HEK293 (cell line): ENCODE measurements at regions not wholly inside any gene's neighbourhood (a gene's known extent, or its start where the extent isn't known, plus 50 kb on each side); places are given as distances from the start of the nearest gene placed in this dataset.

Source experiments
- CTCF ChIA-PET: fragments of 350-600 bp; formaldehyde crosslinking; extraction: SDS; loops from one replicate; lab custom pipeline; 2021; ENCODE audit warnings: antibody characterized with exemption; lab: Yijun Ruan, JAX
- POLR2A ChIA-PET: fragments of 300-600 bp; formaldehyde crosslinking; extraction: SDS; loops from one replicate; lab custom pipeline; 2020; ENCODE audit warnings: antibody characterized with exemption, inconsistent platforms; lab: Yijun Ruan, JAX
- H3K27ac ChIP-seq: fragments of 200-500 bp; sonication (Bioruptor generic); 2 replicates; pipeline ENCODE4 v1.5.1; 2014; ENCODE audit warnings: low read depth, low read length, control low read depth, inconsistent platforms; ENCODE audit errors: extremely low read depth
- H3K36me3 ChIP-seq, 2 experiments: fragments of 200-500 bp in 1 of 2; sonication (Bioruptor generic) in 1 of 2; 1 replicate in 1 of 2; 2 replicates in 1 of 2; pipeline ENCODE4 v1.5.1; 2014 to 2017; ENCODE audit warnings: inconsistent platforms in 2 of 2, low read length in 2 of 2; ENCODE audit not compliant: control insufficient read depth in 2 of 2, insufficient read depth in 1 of 2
- H3K4me1 ChIP-seq: fragments of 200-500 bp; sonication (Bioruptor generic); 2 replicates; pipeline ENCODE4 v1.5.1; 2014; ENCODE audit warnings: mild to moderate bottlenecking, low read length, inconsistent platforms; ENCODE audit not compliant: control insufficient read depth, insufficient read depth
- H3K4me3 ChIP-seq: 2 replicates; pipeline ENCODE4 v1.5.1; 2011; ENCODE audit warnings: low read depth, mild to moderate bottlenecking, control low read depth, low read length, moderate library complexity
- H3K9me3 ChIP-seq: fragments of 200-500 bp; sonication (Bioruptor generic); 2 replicates; pipeline ENCODE4 v1.5.1; 2014; ENCODE audit warnings: low read depth, low read length, inconsistent platforms; ENCODE audit not compliant: control insufficient read depth, insufficient read depth
- GFI1B ChIP-seq: fragments of 450-650 bp; formaldehyde crosslinking; IDR thresholded peaks from 2 replicates; pipeline ENCODE4 v1.5.1; 2016; ENCODE audit warnings: missing biosample characterization, missing genetic modification characterization
- KLF9 ChIP-seq: fragments of 450-650 bp; formaldehyde crosslinking; IDR thresholded peaks from 2 replicates; pipeline ENCODE4 v1.5.1; 2016; ENCODE audit warnings: missing biosample characterization, missing genetic modification characterization, low read depth
- OVOL3 ChIP-seq: fragments of 450-650 bp; formaldehyde crosslinking; IDR thresholded peaks from 2 replicates; pipeline ENCODE4 v1.5.1; 2016; ENCODE audit warnings: missing biosample characterization, missing genetic modification characterization
- ZBTB7A ChIP-seq: fragments of 450-650 bp; formaldehyde crosslinking; IDR thresholded peaks from 2 replicates; pipeline ENCODE4 v1.5.1; 2016; ENCODE audit warnings: low read depth, missing biosample characterization, missing genetic modification characterization
- ZEB2 ChIP-seq: fragments of 450-650 bp; formaldehyde crosslinking; IDR thresholded peaks from 2 replicates; pipeline ENCODE4 v1.5.1; 2016; ENCODE audit warnings: missing biosample characterization, missing genetic modification characterization
- ZFP37 ChIP-seq: fragments of 450-650 bp; formaldehyde crosslinking; IDR thresholded peaks from 2 replicates; pipeline ENCODE4 v1.5.1; 2016; ENCODE audit warnings: missing biosample characterization, missing genetic modification characterization
- ZNF24 ChIP-seq: fragments of 450-650 bp; formaldehyde crosslinking; IDR thresholded peaks from 2 replicates; pipeline ENCODE4 v1.5.1; 2016; ENCODE audit warnings: missing biosample characterization, missing genetic modification characterization
- ZNF354C ChIP-seq: fragments of 450-650 bp; formaldehyde crosslinking; IDR thresholded peaks from 2 replicates; pipeline ENCODE4 v1.5.1; 2016; ENCODE audit warnings: missing biosample characterization, missing genetic modification characterization, low read depth, borderline replicate concordance
- ZNF37A ChIP-seq: fragments of 450-650 bp; IDR thresholded peaks from 2 replicates; pipeline ENCODE4 v1.5.1; 2018; ENCODE audit warnings: missing biosample characterization, missing genetic modification characterization
- ZNF48 ChIP-seq: fragments of 450-650 bp; formaldehyde crosslinking; IDR thresholded peaks from 2 replicates; pipeline ENCODE4 v1.5.1; 2016; ENCODE audit warnings: missing biosample characterization, missing genetic modification characterization
- ZNF596 ChIP-seq: fragments of 450-650 bp; IDR thresholded peaks from 2 replicates; pipeline ENCODE4 v1.5.0; 2018; ENCODE audit warnings: missing biosample characterization, mild to moderate bottlenecking, missing genetic modification characterization, moderate library complexity
- ZNF626 ChIP-seq: fragments of 450-650 bp; sonication (Bioruptor Pico); formaldehyde crosslinking; IDR thresholded peaks from 2 replicates; pipeline ENCODE4 v1.5.1; 2018; ENCODE audit warnings: missing biosample characterization, missing genetic modification characterization, inconsistent platforms
- ZNF660 ChIP-seq: fragments of 450-650 bp; IDR thresholded peaks from 2 replicates; pipeline ENCODE4 v1.5.1; 2018; ENCODE audit warnings: missing biosample characterization, mild to moderate bottlenecking, missing genetic modification characterization
- ZNF76 ChIP-seq: fragments of 450-650 bp; formaldehyde crosslinking; IDR thresholded peaks from 2 replicates; pipeline ENCODE4; 2016; ENCODE audit warnings: low read depth, missing biosample characterization, missing genetic modification characterization, borderline replicate concordance
- ZNF776 ChIP-seq: fragments of 450-650 bp; formaldehyde crosslinking; IDR thresholded peaks from 2 replicates; pipeline ENCODE4 v1.5.0; 2017; ENCODE audit warnings: missing biosample characterization, missing genetic modification characterization, borderline replicate concordance
- ZNF777 ChIP-seq: fragments of 450-650 bp; formaldehyde crosslinking; IDR thresholded peaks from 2 replicates; pipeline ENCODE4 v1.5.1; 2017; ENCODE audit warnings: missing biosample characterization, missing genetic modification characterization, borderline replicate concordance
- ZNF843 ChIP-seq: fragments of 450-650 bp; formaldehyde crosslinking; IDR thresholded peaks from 2 replicates; pipeline ENCODE4 v1.5.1; 2016; ENCODE audit warnings: missing biosample characterization, missing genetic modification characterization
- ZSCAN30 ChIP-seq: fragments of 450-650 bp; IDR thresholded peaks from 2 replicates; pipeline ENCODE4 v1.5.1; 2018; ENCODE audit warnings: missing biosample characterization, mild to moderate bottlenecking, missing genetic modification characterization, moderate library complexity
- TF ChIP-seq, protein P1 (sequence below): fragments of 450-650 bp; formaldehyde crosslinking; IDR thresholded peaks from 2 replicates; pipeline ENCODE4 v1.5.1; 2017; ENCODE audit warnings: missing biosample characterization, missing genetic modification characterization
- TF ChIP-seq, protein P2 (sequence below): fragments of 450-650 bp; formaldehyde crosslinking; IDR thresholded peaks from 2 replicates; pipeline ENCODE4 v1.5.1; 2016; ENCODE audit warnings: missing biosample characterization, missing genetic modification characterization
- TF ChIP-seq, protein P3 (sequence below): fragments of 450-650 bp; formaldehyde crosslinking; IDR thresholded peaks from 2 replicates; pipeline ENCODE4 v1.5.1; 2017; ENCODE audit warnings: missing biosample characterization, missing genetic modification characterization
- TF ChIP-seq, protein P4 (sequence below): fragments of 450-650 bp; formaldehyde crosslinking; IDR thresholded peaks from 2 replicates; pipeline ENCODE4 v1.5.1; 2016; ENCODE audit warnings: missing biosample characterization, missing genetic modification characterization, low read depth
- TF ChIP-seq, protein P5 (sequence below): fragments of 450-650 bp; formaldehyde crosslinking; IDR thresholded peaks from 2 replicates; pipeline ENCODE4 v1.5.1; 2017; ENCODE audit warnings: missing biosample characterization, missing genetic modification characterization
- TF ChIP-seq, protein P6 (sequence below): fragments of 450-650 bp; formaldehyde crosslinking; IDR thresholded peaks from 2 replicates; pipeline ENCODE4 v1.5.1; 2016; ENCODE audit warnings: missing biosample characterization, missing genetic modification characterization

DNA sequence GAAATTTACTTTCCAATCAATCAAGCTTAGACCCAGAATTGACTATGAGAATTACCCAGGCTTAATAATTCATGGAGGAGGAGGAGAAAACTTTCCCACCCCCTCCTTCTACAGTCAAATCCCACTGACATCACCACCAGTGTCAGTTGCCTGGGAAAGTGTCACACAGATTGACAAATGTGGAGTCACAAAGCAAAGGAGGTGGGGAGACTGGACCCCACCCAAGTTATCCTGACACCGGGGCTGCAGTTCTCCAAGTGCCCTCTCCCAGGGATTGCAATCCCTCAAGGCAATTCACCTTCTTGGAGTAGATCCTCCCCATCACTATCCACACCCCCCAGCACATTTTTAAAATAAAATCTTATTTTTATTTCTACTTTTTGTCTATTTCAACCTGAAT, 100.2 kb upstream of the CDH11 start (continued):
- TF ChIP-seq, protein P1, sequence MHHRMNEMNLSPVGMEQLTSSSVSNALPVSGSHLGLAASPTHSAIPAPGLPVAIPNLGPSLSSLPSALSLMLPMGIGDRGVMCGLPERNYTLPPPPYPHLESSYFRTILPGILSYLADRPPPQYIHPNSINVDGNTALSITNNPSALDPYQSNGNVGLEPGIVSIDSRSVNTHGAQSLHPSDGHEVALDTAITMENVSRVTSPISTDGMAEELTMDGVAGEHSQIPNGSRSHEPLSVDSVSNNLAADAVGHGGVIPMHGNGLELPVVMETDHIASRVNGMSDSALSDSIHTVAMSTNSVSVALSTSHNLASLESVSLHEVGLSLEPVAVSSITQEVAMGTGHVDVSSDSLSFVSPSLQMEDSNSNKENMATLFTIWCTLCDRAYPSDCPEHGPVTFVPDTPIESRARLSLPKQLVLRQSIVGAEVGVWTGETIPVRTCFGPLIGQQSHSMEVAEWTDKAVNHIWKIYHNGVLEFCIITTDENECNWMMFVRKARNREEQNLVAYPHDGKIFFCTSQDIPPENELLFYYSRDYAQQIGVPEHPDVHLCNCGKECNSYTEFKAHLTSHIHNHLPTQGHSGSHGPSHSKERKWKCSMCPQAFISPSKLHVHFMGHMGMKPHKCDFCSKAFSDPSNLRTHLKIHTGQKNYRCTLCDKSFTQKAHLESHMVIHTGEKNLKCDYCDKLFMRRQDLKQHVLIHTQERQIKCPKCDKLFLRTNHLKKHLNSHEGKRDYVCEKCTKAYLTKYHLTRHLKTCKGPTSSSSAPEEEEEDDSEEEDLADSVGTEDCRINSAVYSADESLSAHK (tag by site-specific recombination) = no peak
- TF ChIP-seq ZEB2 (tag by site-specific recombination) (no peak), ZNF777 (tag by site-specific recombination) (no peak), ZNF76 (tag by site-specific recombination) (no peak), ZNF843 (tag by site-specific recombination) (no peak), ZNF24 (tag by site-specific recombination) (no peak)
- TF ChIP-seq, protein P2, sequence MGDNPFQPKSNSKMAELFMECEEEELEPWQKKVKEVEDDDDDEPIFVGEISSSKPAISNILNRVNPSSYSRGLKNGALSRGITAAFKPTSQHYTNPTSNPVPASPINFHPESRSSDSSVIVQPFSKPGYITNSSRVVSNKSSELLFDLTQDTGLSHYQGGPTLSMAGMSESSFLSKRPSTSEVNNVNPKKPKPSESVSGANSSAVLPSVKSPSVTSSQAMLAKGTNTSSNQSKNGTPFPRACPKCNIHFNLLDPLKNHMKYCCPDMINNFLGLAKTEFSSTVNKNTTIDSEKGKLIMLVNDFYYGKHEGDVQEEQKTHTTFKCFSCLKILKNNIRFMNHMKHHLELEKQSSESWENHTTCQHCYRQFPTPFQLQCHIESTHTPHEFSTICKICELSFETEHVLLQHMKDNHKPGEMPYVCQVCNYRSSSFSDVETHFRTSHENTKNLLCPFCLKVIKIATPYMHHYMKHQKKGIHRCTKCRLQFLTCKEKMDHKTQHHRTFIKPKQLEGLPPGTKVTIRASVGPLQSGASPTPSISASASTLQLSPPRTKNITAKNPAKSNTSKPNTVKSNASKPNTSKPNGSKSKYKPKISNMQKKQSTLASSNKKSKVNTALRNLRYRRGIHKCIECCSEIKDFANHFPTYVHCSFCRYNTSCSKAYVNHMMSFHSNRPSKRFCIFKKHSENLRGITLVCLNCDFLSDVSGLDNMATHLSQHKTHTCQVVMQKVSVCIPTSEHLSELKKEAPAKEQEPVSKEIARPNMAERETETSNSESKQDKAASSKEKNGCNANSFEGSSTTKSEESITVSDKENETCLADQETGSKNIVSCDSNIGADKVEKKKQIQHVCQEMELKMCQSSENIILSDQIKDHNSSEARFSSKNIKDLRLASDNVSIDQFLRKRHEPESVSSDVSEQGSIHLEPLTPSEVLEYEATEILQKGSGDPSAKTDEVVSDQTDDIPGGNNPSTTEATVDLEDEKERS = no peak
- TF ChIP-seq, all 188 proteins: peak for 0

DNA sequence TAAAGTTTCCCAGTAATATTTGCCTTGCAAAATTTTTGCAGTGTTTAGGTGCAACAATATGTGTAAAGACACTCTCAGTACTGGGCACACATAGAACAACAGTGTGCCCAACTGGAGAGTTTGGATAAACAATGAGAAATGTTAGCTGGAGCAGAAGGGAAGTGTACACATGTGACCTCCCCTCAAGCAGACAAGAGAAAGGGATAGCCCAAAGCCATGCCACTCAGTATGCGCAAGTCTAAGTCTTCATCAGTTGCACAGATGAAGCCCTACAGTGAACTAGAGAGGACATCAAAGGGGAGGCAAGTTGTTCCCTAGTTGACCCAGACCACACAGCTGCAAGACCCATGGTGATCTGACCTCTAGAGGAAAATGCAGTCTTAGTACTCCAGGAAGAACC, 97.9 kb upstream of the CDH11 start:
- H3K9me3 ChIP-seq = no peaks in the 10 kb centered on the region
- ChIA-PET CTCF (no interaction called here), POLR2A (no interaction called here)
- no peaks in the 10 kb centered on the region for H3K4me1 ChIP-seq
- H3K27ac ChIP-seq = no peak overlapping the region
- no peak overlapping the region for H3K4me3 ChIP-seq
- H3K36me3 ChIP-seq = no peaks in the 10 kb centered on the region
- TF ChIP-seq ZNF626 (tag by site-specific recombination) (no peak), ZNF48 (tag by site-specific recombination) (no peak), ZNF776 (tag by site-specific recombination) (no peak), ZNF596 (tag by site-specific recombination) (no peak), ZSCAN30 (tag by site-specific recombination) (no peak), ZNF660 (tag by site-specific recombination) (no peak), GFI1B (tag by site-specific recombination) (no peak), ZBTB7A (no peak), ZNF37A (no peak), ZNF354C (tag by site-specific recombination) (no peak), KLF9 (tag by site-specific recombination) (no peak), OVOL3 (tag by site-specific recombination) (no peak), ZFP37 (no peak)
- TF ChIP-seq, protein P3, sequence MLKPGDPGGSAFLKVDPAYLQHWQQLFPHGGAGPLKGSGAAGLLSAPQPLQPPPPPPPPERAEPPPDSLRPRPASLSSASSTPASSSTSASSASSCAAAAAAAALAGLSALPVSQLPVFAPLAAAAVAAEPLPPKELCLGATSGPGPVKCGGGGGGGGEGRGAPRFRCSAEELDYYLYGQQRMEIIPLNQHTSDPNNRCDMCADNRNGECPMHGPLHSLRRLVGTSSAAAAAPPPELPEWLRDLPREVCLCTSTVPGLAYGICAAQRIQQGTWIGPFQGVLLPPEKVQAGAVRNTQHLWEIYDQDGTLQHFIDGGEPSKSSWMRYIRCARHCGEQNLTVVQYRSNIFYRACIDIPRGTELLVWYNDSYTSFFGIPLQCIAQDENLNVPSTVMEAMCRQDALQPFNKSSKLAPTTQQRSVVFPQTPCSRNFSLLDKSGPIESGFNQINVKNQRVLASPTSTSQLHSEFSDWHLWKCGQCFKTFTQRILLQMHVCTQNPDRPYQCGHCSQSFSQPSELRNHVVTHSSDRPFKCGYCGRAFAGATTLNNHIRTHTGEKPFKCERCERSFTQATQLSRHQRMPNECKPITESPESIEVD = no peak
- TF ChIP-seq, protein P4, sequence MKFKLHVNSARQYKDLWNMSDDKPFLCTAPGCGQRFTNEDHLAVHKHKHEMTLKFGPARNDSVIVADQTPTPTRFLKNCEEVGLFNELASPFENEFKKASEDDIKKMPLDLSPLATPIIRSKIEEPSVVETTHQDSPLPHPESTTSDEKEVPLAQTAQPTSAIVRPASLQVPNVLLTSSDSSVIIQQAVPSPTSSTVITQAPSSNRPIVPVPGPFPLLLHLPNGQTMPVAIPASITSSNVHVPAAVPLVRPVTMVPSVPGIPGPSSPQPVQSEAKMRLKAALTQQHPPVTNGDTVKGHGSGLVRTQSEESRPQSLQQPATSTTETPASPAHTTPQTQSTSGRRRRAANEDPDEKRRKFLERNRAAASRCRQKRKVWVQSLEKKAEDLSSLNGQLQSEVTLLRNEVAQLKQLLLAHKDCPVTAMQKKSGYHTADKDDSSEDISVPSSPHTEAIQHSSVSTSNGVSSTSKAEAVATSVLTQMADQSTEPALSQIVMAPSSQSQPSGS (tag by site-specific recombination) = no peak
- TF ChIP-seq, protein P5, sequence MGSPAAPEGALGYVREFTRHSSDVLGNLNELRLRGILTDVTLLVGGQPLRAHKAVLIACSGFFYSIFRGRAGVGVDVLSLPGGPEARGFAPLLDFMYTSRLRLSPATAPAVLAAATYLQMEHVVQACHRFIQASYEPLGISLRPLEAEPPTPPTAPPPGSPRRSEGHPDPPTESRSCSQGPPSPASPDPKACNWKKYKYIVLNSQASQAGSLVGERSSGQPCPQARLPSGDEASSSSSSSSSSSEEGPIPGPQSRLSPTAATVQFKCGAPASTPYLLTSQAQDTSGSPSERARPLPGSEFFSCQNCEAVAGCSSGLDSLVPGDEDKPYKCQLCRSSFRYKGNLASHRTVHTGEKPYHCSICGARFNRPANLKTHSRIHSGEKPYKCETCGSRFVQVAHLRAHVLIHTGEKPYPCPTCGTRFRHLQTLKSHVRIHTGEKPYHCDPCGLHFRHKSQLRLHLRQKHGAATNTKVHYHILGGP (tag by site-specific recombination) = no peak
- TF ChIP-seq, protein P6, sequence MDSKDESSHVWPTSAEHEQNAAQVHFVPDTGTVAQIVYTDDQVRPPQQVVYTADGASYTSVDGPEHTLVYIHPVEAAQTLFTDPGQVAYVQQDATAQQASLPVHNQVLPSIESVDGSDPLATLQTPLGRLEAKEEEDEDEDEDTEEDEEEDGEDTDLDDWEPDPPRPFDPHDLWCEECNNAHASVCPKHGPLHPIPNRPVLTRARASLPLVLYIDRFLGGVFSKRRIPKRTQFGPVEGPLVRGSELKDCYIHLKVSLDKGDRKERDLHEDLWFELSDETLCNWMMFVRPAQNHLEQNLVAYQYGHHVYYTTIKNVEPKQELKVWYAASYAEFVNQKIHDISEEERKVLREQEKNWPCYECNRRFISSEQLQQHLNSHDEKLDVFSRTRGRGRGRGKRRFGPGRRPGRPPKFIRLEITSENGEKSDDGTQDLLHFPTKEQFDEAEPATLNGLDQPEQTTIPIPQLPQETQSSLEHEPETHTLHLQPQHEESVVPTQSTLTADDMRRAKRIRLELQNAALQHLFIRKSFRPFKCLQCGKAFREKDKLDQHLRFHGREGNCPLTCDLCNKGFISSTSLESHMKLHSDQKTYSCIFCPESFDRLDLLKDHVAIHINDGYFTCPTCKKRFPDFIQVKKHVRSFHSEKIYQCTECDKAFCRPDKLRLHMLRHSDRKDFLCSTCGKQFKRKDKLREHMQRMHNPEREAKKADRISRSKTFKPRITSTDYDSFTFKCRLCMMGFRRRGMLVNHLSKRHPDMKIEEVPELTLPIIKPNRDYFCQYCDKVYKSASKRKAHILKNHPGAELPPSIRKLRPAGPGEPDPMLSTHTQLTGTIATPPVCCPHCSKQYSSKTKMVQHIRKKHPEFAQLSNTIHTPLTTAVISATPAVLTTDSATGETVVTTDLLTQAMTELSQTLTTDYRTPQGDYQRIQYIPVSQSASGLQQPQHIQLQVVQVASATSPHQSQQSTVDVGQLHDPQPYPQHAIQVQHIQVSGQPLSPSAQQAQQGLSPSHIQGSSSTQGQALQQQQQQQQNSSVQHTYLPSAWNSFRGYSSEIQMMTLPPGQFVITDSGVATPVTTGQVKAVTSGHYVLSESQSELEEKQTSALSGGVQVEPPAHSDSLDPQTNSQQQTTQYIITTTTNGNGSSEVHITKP = no peak
